ENCODE measurements at regions not wholly inside any gene's neighbourhood (a gene's known extent, or its start where the extent isn't known, plus 50 kb on each side); places are given as distances from the start of the nearest gene placed in this dataset.

GRCh38 chr5:13358342-13358741 lies 586.1 kb downstream of the DNAH5 start:
- FAIRE-seq (no peak), DNase-seq (ENCODE audit: low read depth in 1 of 2, low spot score in 2 of 2) (no peak)
- Histone ChIP-seq H3K79me1 (ENCODE audit: low read depth, low read length) (no peaks in the 10 kb centered on the region), H3K56ac (replicated peaks; ENCODE audit: insufficient read length, low read depth, low read length) (no peak overlapping the region), H4K8ac (ENCODE audit: extremely low read depth, insufficient read depth, low read length) (no peak overlapping the region), H3K79me2 (ENCODE audit: control insufficient read depth in 1 of 2, insufficient read depth in 2 of 2, low read length in 2 of 2) (no peaks in the 10 kb centered on the region), H3K27me3 (replicated peaks in 1 of 4; ENCODE audit: control insufficient read depth in 3 of 4, extremely low read depth in 1 of 4, insufficient read depth in 3 of 4, low read length in 3 of 4) (no peaks in the 10 kb centered on the region), H3K4me1 (replicated peaks in 1 of 4; ENCODE audit: control insufficient read depth in 3 of 4, insufficient read depth in 4 of 4, low read length in 3 of 4) (no peaks in the 10 kb centered on the region), H4K5ac (ENCODE audit: insufficient read length, low read depth, low read length) (no peak overlapping the region), H4K91ac (replicated peaks; ENCODE audit: insufficient read length, low read length) (no peak overlapping the region), H3K36me3 (ENCODE audit: control insufficient read depth in 2 of 4, insufficient read depth in 4 of 4, low read length in 3 of 4) (no peaks in the 10 kb centered on the region), H3K23me2 (ENCODE audit: low read depth, low read length) (no peaks in the 10 kb centered on the region), H3K18ac (ENCODE audit: extremely low read depth, low read length) (no peak overlapping the region), H2BK15ac (ENCODE audit: low read length) (no peak overlapping the region), H3K23ac (ENCODE audit: insufficient read length) (no peak overlapping the region), H3K27ac (ENCODE audit: low read depth, low read length) (no peak overlapping the region), H3K14ac (ENCODE audit: insufficient read length) (no peak overlapping the region), H2AK5ac (ENCODE audit: low read depth, low read length) (no peak overlapping the region), H3K4ac (replicated peaks; ENCODE audit: insufficient read length, low read depth, low read length) (no peak overlapping the region), H3K9me3 (ENCODE audit: insufficient read depth in 2 of 2, low read depth in 1 of 2, low read length in 1 of 2) (no peaks in the 10 kb centered on the region), H2BK5ac (ENCODE audit: low read depth, low read length) (no peak overlapping the region), H2BK12ac (ENCODE audit: low read depth, low read length) (no peak overlapping the region), H2BK120ac (replicated peaks; ENCODE audit: low read depth, low read length) (no peak overlapping the region), H4K20me1 (replicated peaks in 1 of 2; ENCODE audit: control insufficient read depth in 1 of 2, insufficient read depth in 2 of 2, low read length in 2 of 2) (no peaks in the 10 kb centered on the region), H3K4me3 (ENCODE audit: extremely low read depth in 1 of 4, insufficient read depth in 2 of 4, low read depth in 3 of 4, low read length in 4 of 4) (no peak overlapping the region), H3K4me2 (ENCODE audit: insufficient read depth in 1 of 2, low read depth in 2 of 2, low read length in 2 of 2) (no peak overlapping the region), H3K9ac (replicated peaks in 1 of 4; ENCODE audit: extremely low read depth in 1 of 4, low read depth in 3 of 4, low read length in 3 of 4) (no peak overlapping the region), H2BK20ac (ENCODE audit: low read length) (no peak overlapping the region), H2AFZ (ENCODE audit: low read length) (0 out of 2 replicates have a peak overlapping the region, but pooled peaks have one; percentile 26)
- CTCF ChIA-PET (ENCODE audit: partially characterized antibody): no interaction called here
- POLR2A ChIA-PET (ENCODE audit: partially characterized antibody): no interaction called here
- TF ChIP-seq CBX5 (IDR thresholded peaks at IDR 0.05; ENCODE audit: low read depth, low read length): no peak
- TF ChIP-seq SUZ12 (IDR thresholded peaks at IDR 0.05; ENCODE audit: low read length): no peak
- TF ChIP-seq SAP30 (IDR thresholded peaks at IDR 0.05; ENCODE audit: insufficient read depth, insufficient replicate concordance, low read length): no peak
- TF ChIP-seq NANOG (IDR thresholded peaks at IDR 0.05; ENCODE audit: insufficient read depth, low read depth, low read length, poor library complexity, severe bottlenecking): no peak
- no peak for TF ChIP-seq JUN (IDR thresholded peaks at IDR 0.05; ENCODE audit: low read depth, low read length)
- no peak for TF ChIP-seq TCF12 (IDR thresholded peaks at IDR 0.05; ENCODE audit: low read depth, low read length)
- TF ChIP-seq CTBP2 (IDR thresholded peaks at IDR 0.05; ENCODE audit: borderline replicate concordance, insufficient read depth, insufficient read length, low read length): no peak
- no peak for TF ChIP-seq KDM4A (IDR thresholded peaks at IDR 0.05; ENCODE audit: low read depth, low read length, severe bottlenecking)

All from H1 (cell line).